ENCODE measurements at regions not wholly inside any gene's neighbourhood (a gene's known extent, or its start where the extent isn't known, plus 50 kb on each side); places are given as distances from the start of the nearest gene placed in this dataset.
"Not testable (repeated sequence)": the region's sequence is repeated elsewhere in the genome, so short reads cannot be mapped to it uniquely, and the experiment has no call there.

DNA sequence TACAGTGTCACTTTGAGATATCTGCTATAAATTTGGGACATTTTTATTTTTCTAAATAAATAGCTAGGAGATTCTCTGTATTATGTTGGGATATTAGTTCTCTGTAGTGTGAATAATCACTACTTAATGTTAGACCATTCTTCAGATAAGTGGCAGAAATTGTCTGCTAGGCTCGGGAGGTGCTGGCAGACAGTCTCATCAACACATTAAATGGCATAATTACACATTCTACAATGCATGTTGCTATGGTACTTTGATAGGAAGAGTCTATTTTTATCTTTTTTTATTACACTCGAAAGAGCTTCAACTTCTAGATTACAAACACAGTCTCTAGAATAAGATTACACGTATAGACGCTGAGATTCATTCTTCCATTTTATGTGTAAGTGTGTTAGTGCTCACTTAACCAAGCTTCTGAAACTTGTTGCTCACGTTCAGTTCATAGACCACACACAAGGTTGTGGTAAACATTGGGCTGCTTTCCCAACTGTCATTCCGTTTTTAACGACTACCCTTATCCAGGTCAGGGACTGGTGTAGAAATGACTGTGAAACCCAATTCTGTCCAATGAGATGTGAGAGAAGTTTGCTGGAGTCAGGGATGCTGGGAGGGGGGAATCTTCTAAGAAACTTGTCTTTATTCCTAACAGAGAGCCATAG is 78.6 kb downstream of the TPBG start:
- no peak overlapping the region for H3K27ac ChIP-seq (ENCODE audit: low read length)
- no peaks in the 10 kb centered on the region for H3K36me3 ChIP-seq (ENCODE audit: control insufficient read depth in 2 of 2, extremely low read depth in 1 of 2, insufficient read depth in 1 of 2, low read length in 1 of 2)
- no peak for ATAC-seq (replicated peaks in 1 of 4)
- ChIA-PET POLR2A (no interaction called here), CTCF (no interaction called here)
- no peak for DNase-seq
- H3K4me3 Mint-ChIP-seq, result no peak overlapping the region
- H3K27me3 ChIP-seq (replicated peaks in 1 of 2; ENCODE audit: control insufficient read depth in 2 of 2, extremely low read depth in 1 of 2, insufficient read depth in 2 of 2, low read length in 1 of 2), result no peaks in the 10 kb centered on the region
- no peaks in the 10 kb centered on the region for H3K4me1 ChIP-seq (ENCODE audit: control insufficient read depth in 1 of 2, extremely low read depth in 1 of 2, insufficient read depth in 2 of 2, low read length in 2 of 2)
- no peak overlapping the region for H3K4me3 ChIP-seq (ENCODE audit: control insufficient read depth in 1 of 2, extremely low read depth in 1 of 2, low read length in 1 of 2)
- H3K27me3 Mint-ChIP-seq, result peaks cover 0 to 2% of the 10 kb centered on the region in 2 donors
- no CpG with 5 or more reads among the region's 7 CpGs for WGBS (ENCODE audit: insufficient coverage)
- no peaks in the 10 kb centered on the region for H3K4me1 Mint-ChIP-seq
- H3K36me3 Mint-ChIP-seq, result no peaks in the 10 kb centered on the region
- no peaks in the 10 kb centered on the region for H3K9me3 ChIP-seq
- H3K27ac Mint-ChIP-seq, result no peak overlapping the region
- H3K9me3 Mint-ChIP-seq, result no peaks in the 10 kb centered on the region

DNA sequence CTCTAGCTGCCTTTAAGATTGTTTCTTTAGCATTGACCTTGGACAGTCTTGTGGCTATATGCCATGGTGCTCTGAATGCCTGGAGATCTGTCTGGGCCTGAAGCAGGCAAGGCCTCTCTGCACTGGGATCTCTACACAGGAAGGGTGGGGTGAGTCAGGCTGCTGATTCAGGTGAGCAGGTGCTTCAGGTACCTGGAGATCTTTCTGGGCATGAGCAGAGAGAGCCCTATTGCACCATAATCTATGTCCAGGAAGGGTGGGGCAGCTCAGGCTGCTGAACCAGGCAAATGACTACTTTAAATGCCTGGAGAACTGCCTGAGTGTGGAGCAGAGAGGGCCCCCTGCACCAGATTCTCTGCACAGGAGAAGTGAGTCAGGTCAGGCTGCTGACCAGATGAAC is 94.5 kb downstream of the TPBG start:
- Histone ChIP-seq H3K27me3 (replicated peaks in 1 of 2; ENCODE audit: control insufficient read depth in 2 of 2, extremely low read depth in 1 of 2, insufficient read depth in 2 of 2, low read length in 1 of 2) (no peaks in the 10 kb centered on the region), H3K4me3 (ENCODE audit: control insufficient read depth in 1 of 2, extremely low read depth in 1 of 2, low read length in 1 of 2) (no peak overlapping the region), H3K9me3 (no peaks in the 10 kb centered on the region), H3K27ac (ENCODE audit: low read length) (no peak overlapping the region), H3K4me1 (ENCODE audit: control insufficient read depth in 1 of 2, extremely low read depth in 1 of 2, insufficient read depth in 2 of 2, low read length in 2 of 2) (no peaks in the 10 kb centered on the region), H3K36me3 (ENCODE audit: control insufficient read depth in 2 of 2, extremely low read depth in 1 of 2, insufficient read depth in 1 of 2, low read length in 1 of 2) (no peaks in the 10 kb centered on the region)
- no peaks in the 10 kb centered on the region for H3K36me3 Mint-ChIP-seq
- no peak for ATAC-seq (replicated peaks in 1 of 4)
- no peaks in the 10 kb centered on the region for H3K4me1 Mint-ChIP-seq
- H3K9me3 Mint-ChIP-seq, result peaks cover 10 to 36% (median 14%) of the 10 kb centered on the region in 3 donors
- ChIA-PET POLR2A (no interaction called here), CTCF (no interaction called here)
- H3K27ac Mint-ChIP-seq, result no peak overlapping the region
- no peak overlapping the region for H3K4me3 Mint-ChIP-seq
- DNase-seq, result no peak
- no peaks in the 10 kb centered on the region for H3K27me3 Mint-ChIP-seq

DNA sequence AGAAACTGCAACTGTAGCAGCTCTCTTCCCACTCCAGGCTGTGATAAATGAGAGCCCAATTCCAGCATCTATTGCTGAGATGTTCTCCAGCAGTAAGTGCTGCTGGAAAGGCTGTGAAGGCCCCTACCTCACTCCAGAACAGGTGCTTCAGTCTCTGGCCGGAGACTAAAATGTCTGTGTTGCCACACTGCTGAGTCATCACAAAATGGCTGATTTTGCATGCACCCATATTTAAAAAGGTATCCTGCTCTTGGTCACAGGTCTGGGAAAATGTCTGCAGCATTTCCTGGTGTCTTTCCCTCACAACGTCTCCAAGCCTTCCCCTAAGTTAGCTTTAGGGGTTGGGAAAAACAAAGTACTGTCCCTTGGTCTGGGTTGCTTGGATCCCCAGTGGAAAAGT is 95.1 kb downstream of the TPBG start:
- 83% methylated on average over 1 of the region's 2 CpGs for WGBS (ENCODE audit: insufficient coverage)
- no peaks in the 10 kb centered on the region for H3K36me3 Mint-ChIP-seq
- peaks cover 10 to 35% (median 14%) of the 10 kb centered on the region in 3 donors for H3K9me3 Mint-ChIP-seq

DNA sequence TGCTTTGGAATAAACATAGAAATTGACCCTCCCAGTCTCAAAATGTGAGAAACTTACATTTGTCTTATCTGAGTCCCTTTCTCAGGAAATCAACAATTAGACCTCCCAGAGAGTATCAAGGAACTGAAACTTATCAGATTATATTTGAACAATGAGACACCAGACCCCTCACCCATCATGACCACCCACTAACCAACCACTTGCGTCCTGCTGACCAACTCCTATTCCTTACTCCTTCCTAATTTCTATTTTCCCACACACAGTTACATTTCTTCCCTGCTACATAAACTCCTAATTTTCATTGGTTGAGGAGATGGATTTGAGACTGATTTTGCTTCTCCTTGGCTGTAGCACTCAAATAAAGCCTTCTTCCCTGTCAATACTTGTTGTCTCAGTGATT is 97.9 kb downstream of the TPBG start:
- no peak overlapping the region for H3K27ac Mint-ChIP-seq
- H3K27me3 Mint-ChIP-seq, result no peaks in the 10 kb centered on the region
- Histone ChIP-seq H3K27me3 (replicated peaks in 1 of 2; ENCODE audit: control insufficient read depth in 2 of 2, extremely low read depth in 1 of 2, insufficient read depth in 2 of 2, low read length in 1 of 2) (no peaks in the 10 kb centered on the region), H3K36me3 (ENCODE audit: control insufficient read depth in 2 of 2, extremely low read depth in 1 of 2, insufficient read depth in 1 of 2, low read length in 1 of 2) (no peaks in the 10 kb centered on the region), H3K27ac (ENCODE audit: low read length) (no peak overlapping the region), H3K9me3 (no peaks in the 10 kb centered on the region), H3K4me3 (ENCODE audit: control insufficient read depth in 1 of 2, extremely low read depth in 1 of 2, low read length in 1 of 2) (no peak overlapping the region), H3K4me1 (ENCODE audit: control insufficient read depth in 1 of 2, extremely low read depth in 1 of 2, insufficient read depth in 2 of 2, low read length in 2 of 2) (no peaks in the 10 kb centered on the region)
- POLR2A ChIA-PET, result no interaction called here
- no peak overlapping the region for H3K4me3 Mint-ChIP-seq
- DNase-seq, result no peak
- H3K36me3 Mint-ChIP-seq, result no peaks in the 10 kb centered on the region
- WGBS (ENCODE audit: insufficient coverage), result no CpG with 5 or more reads among the region's 1 CpG
- CTCF ChIA-PET, result no interaction called here
- peaks cover 5 to 13% (median 8%) of the 10 kb centered on the region in 3 donors for H3K9me3 Mint-ChIP-seq
- no peaks in the 10 kb centered on the region for H3K4me1 Mint-ChIP-seq
- no peak for ATAC-seq (replicated peaks in 1 of 4)

More for the DNA sequence above, 95.1 kb downstream of the TPBG start:
- no peaks in the 10 kb centered on the region for H3K9me3 ChIP-seq
- Mint-ChIP-seq H3K27ac (no peak overlapping the region), H3K4me3 (no peak overlapping the region), H3K4me1 (no peaks in the 10 kb centered on the region), H3K27me3 (no peaks in the 10 kb centered on the region)
- H3K4me3 ChIP-seq (ENCODE audit: control insufficient read depth in 1 of 2, extremely low read depth in 1 of 2, low read length in 1 of 2), result no peak overlapping the region
- DNase-seq, result no peak
- no peak overlapping the region for H3K27ac ChIP-seq (ENCODE audit: low read length)
- ATAC-seq (replicated peaks in 1 of 4), result no peak
- CTCF ChIA-PET, result no interaction called here
- H3K36me3 ChIP-seq (ENCODE audit: control insufficient read depth in 2 of 2, extremely low read depth in 1 of 2, insufficient read depth in 1 of 2, low read length in 1 of 2), result no peaks in the 10 kb centered on the region
- H3K27me3 ChIP-seq (replicated peaks in 1 of 2; ENCODE audit: control insufficient read depth in 2 of 2, extremely low read depth in 1 of 2, insufficient read depth in 2 of 2, low read length in 1 of 2), result no peaks in the 10 kb centered on the region
- POLR2A ChIA-PET, result no interaction called here
- no peaks in the 10 kb centered on the region for H3K4me1 ChIP-seq (ENCODE audit: control insufficient read depth in 1 of 2, extremely low read depth in 1 of 2, insufficient read depth in 2 of 2, low read length in 2 of 2)

DNA sequence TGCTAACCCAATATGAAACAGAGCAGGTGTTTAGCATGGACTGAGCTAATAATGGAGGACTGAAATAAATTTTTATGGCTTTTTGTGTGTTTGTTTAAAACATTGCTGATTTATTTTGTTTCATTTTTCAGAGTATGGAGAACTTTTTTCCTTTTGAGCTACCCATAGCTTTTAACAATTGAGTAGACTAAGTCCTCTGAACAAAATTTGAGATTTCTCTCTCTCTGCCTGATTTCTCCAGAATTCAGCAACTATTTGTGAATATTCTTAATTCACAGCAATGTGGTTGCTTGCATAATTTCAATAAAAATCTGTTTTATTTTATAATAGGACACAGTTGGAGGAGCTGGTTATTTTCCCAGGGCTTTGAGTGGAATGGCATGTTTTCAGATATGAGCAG is 103.7 kb downstream of the TPBG start:
- Mint-ChIP-seq H3K36me3 (no peaks in the 10 kb centered on the region), H3K4me1 (no peaks in the 10 kb centered on the region), H3K9me3 (peaks cover 5 to 7% (median 5%) of the 10 kb centered on the region in 3 donors), H3K27ac (no peak overlapping the region), H3K4me3 (no peak overlapping the region), H3K27me3 (peaks cover 0 to 3% of the 10 kb centered on the region in 2 donors)
- Histone ChIP-seq H3K4me3 (ENCODE audit: control insufficient read depth in 1 of 2, extremely low read depth in 1 of 2, low read length in 1 of 2) (no peak overlapping the region), H3K9me3 (peaks cover 2% of the 10 kb centered on the region), H3K27me3 (replicated peaks in 1 of 2; ENCODE audit: control insufficient read depth in 2 of 2, extremely low read depth in 1 of 2, insufficient read depth in 2 of 2, low read length in 1 of 2) (no peaks in the 10 kb centered on the region), H3K4me1 (ENCODE audit: control insufficient read depth in 1 of 2, extremely low read depth in 1 of 2, insufficient read depth in 2 of 2, low read length in 2 of 2) (no peaks in the 10 kb centered on the region), H3K36me3 (ENCODE audit: control insufficient read depth in 2 of 2, extremely low read depth in 1 of 2, insufficient read depth in 1 of 2, low read length in 1 of 2) (no peaks in the 10 kb centered on the region), H3K27ac (ENCODE audit: low read length) (no peak overlapping the region)
- CTCF ChIA-PET, result interaction anchor here (0.6 kb wide), 2 partner anchors 48 to 1162 kb away, joined by 3 read pairs; no protein-coding TSS in a partner anchor
- POLR2A ChIA-PET, result interaction anchor here in 1 of 2 donors (0.7 kb wide), 1 partner anchor 18 kb away, joined by 12 read pairs; no protein-coding TSS in a partner anchor
- ATAC-seq (replicated peaks in 1 of 4) (no peak), DNase-seq (no peak)

DNA sequence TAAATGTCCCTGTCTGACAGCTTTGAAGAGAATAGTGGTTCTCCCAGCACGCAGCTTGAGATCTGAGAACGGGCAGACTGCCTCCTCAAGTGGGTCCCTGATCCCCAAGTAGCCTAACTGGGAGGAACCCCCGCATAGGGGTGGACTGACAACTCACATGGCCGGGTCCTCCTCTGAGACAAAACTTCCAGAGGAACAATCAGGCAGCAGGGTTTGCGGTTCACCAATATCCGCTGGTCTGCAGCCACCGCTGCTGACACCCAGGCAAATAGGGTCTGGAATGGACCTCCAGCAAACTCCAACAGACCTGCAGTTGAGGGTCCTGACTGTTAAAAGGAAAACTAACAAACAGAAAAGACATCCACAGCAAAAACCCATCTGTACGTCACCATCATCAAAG is 106.5 kb downstream of the TPBG start:
- H3K27ac Mint-ChIP-seq; CTCF ChIA-PET; DNase-seq; H3K27me3 ChIP-seq (replicated peaks in 1 of 2; ENCODE audit: control insufficient read depth in 2 of 2, extremely low read depth in 1 of 2, insufficient read depth in 2 of 2, low read length in 1 of 2); H3K27me3 Mint-ChIP-seq; H3K9me3 Mint-ChIP-seq; ATAC-seq (replicated peaks in 1 of 4); H3K36me3 Mint-ChIP-seq; POLR2A ChIA-PET; H3K36me3 ChIP-seq (ENCODE audit: control insufficient read depth in 2 of 2, extremely low read depth in 1 of 2, insufficient read depth in 1 of 2, low read length in 1 of 2); H3K4me3 ChIP-seq (ENCODE audit: control insufficient read depth in 1 of 2, extremely low read depth in 1 of 2, low read length in 1 of 2); H3K27ac ChIP-seq (ENCODE audit: low read length); H3K4me3 Mint-ChIP-seq; H3K9me3 ChIP-seq; H3K4me1 ChIP-seq (ENCODE audit: control insufficient read depth in 1 of 2, extremely low read depth in 1 of 2, insufficient read depth in 2 of 2, low read length in 2 of 2); H3K4me1 Mint-ChIP-seq: not testable (repeated sequence)
- 88% methylated on average over 6 of the region's 8 CpGs for WGBS (ENCODE audit: insufficient coverage)

DNA sequence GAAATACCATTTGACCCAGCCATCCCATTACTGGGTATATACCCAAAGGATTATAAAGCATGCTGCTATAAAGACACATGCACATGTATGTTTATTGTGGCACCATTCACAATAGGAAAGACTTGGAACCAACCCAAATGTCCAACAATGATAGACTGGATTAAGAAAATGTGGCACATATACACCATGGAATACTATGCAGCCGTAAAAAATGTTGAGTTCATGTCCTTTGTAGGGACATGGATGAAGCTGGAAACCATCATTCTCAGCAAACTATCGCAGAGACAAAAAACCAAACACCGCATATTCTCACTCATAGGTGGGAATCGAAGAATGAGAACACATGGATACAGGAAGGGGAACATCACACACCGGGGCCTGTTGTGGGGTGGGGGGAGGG is 111.5 kb downstream of the TPBG start:
- H3K27me3 Mint-ChIP-seq; POLR2A ChIA-PET; H3K9me3 ChIP-seq; H3K36me3 Mint-ChIP-seq; H3K27ac ChIP-seq (ENCODE audit: low read length); H3K9me3 Mint-ChIP-seq; H3K4me3 Mint-ChIP-seq; H3K27ac Mint-ChIP-seq; DNase-seq; CTCF ChIA-PET; ATAC-seq (replicated peaks in 1 of 4); H3K27me3 ChIP-seq (replicated peaks in 1 of 2; ENCODE audit: control insufficient read depth in 2 of 2, extremely low read depth in 1 of 2, insufficient read depth in 2 of 2, low read length in 1 of 2); H3K4me1 Mint-ChIP-seq; H3K36me3 ChIP-seq (ENCODE audit: control insufficient read depth in 2 of 2, extremely low read depth in 1 of 2, insufficient read depth in 1 of 2, low read length in 1 of 2); H3K4me3 ChIP-seq (ENCODE audit: control insufficient read depth in 1 of 2, extremely low read depth in 1 of 2, low read length in 1 of 2); H3K4me1 ChIP-seq (ENCODE audit: control insufficient read depth in 1 of 2, extremely low read depth in 1 of 2, insufficient read depth in 2 of 2, low read length in 2 of 2): not testable (repeated sequence)
- no CpG with 5 or more reads among the region's 5 CpGs for WGBS (ENCODE audit: insufficient coverage)

Data from T-cell (primary cell).